H1 (cell line): ENCODE measurements at regions not wholly inside any gene's neighbourhood (a gene's known extent, or its start where the extent isn't known, plus 50 kb on each side); places are given as distances from the start of the nearest gene placed in this dataset.

Experiments used
- CTCF ChIA-PET: fragments of 300-600 bp; sonication (Branson Sonifier 250); formaldehyde crosslinking; loops from one replicate; lab custom pipeline; 2021; ENCODE audit not compliant: partially characterized antibody; lab: Charles Lee
- POLR2A ChIA-PET: fragments of 300-600 bp; sonication (Branson Sonifier 250); formaldehyde crosslinking; loops from one replicate; lab custom pipeline; 2021; ENCODE audit warnings: inconsistent platforms; ENCODE audit not compliant: partially characterized antibody; lab: Charles Lee
- DNase-seq, 2 experiments: peaks; one replicate each; pipeline versions ENCODE4 v3.0.0 to v3.0.0-alpha.2; 2010 to 2022; ENCODE audit warnings: low spot score in 2 of 2, low read depth in 1 of 2, mixed read lengths in 1 of 2
- FAIRE-seq: peaks from 2 replicates; lab custom pipeline; 2011; peaks lifted over from hg19 to GRCh38; lab: Jason Lieb, UNC
- H2AFZ ChIP-seq: 2 replicates; pipeline ENCODE4 v1.8.1; 2012; ENCODE audit warnings: low read length, inconsistent platforms
- H2AK5ac ChIP-seq: 2 replicates; pipeline ENCODE4 v1.6.1; 2013; ENCODE audit warnings: low read depth, low read length
- H2BK120ac ChIP-seq: replicated peaks from 2 replicates; pipeline ENCODE3; 2013; ENCODE audit warnings: low read depth, low read length, inconsistent platforms
- H2BK12ac ChIP-seq: 2 replicates; pipeline ENCODE4 v1.6.1; 2013; ENCODE audit warnings: low read depth, low read length
- H2BK15ac ChIP-seq: 2 replicates; pipeline ENCODE4 v1.6.1; 2013; ENCODE audit warnings: low read length
- H2BK20ac ChIP-seq: 2 replicates; pipeline ENCODE4 v1.6.1; 2013; ENCODE audit warnings: low read length
- H2BK5ac ChIP-seq: 2 replicates; pipeline ENCODE4 v1.6.1; 2013; ENCODE audit warnings: low read depth, low read length
- H3K14ac ChIP-seq: 2 replicates; pipeline ENCODE4 v1.6.1; 2013; ENCODE audit warnings: inconsistent platforms; ENCODE audit not compliant: insufficient read length
- H3K18ac ChIP-seq: 2 replicates; pipeline ENCODE4 v1.6.1; 2013; ENCODE audit warnings: low read length; ENCODE audit errors: extremely low read depth
- H3K23ac ChIP-seq: 2 replicates; pipeline ENCODE4 v1.6.1; 2013; ENCODE audit warnings: inconsistent platforms; ENCODE audit not compliant: insufficient read length
- H3K23me2 ChIP-seq: 2 replicates; pipeline ENCODE4 v1.6.1; 2013; ENCODE audit warnings: low read depth, low read length
- H3K27ac ChIP-seq: 2 replicates; pipeline ENCODE4 v1.6.1; 2011; ENCODE audit warnings: low read depth, low read length, inconsistent platforms
- H3K27me3 ChIP-seq, 4 experiments: replicated peaks in 1 of 4; 1 replicate in 1 of 4; 2 replicates in 3 of 4; pipeline versions ENCODE4 v1.6.1 to v1.8.1; 2011 to 2013; ENCODE audit warnings: low read length in 3 of 4, mild to moderate bottlenecking in 3 of 4, inconsistent platforms in 2 of 4, mixed read lengths in 2 of 4, moderate library complexity in 1 of 4; ENCODE audit not compliant: control insufficient read depth in 3 of 4, insufficient read depth in 3 of 4; ENCODE audit errors: extremely low read depth in 1 of 4
- H3K36me3 ChIP-seq, 4 experiments: 2 replicates each; pipeline versions ENCODE4 v1.6.1 to v1.8.1; 2011 to 2013; ENCODE audit warnings: mild to moderate bottlenecking in 4 of 4, low read length in 3 of 4, moderate library complexity in 2 of 4, control low read depth in 1 of 4, inconsistent platforms in 1 of 4; ENCODE audit not compliant: insufficient read depth in 4 of 4, control insufficient read depth in 2 of 4
- H3K4ac ChIP-seq: replicated peaks from 2 replicates; pipeline ENCODE3; 2013; ENCODE audit warnings: low read length, low read depth, mixed read lengths, inconsistent platforms; ENCODE audit not compliant: insufficient read length
- H3K4me1 ChIP-seq, 4 experiments: replicated peaks in 1 of 4; 1 replicate in 1 of 4; 2 replicates in 3 of 4; pipeline versions ENCODE4 v1.6.1 to v1.8.1; 2011 to 2013; ENCODE audit warnings: low read length in 3 of 4, inconsistent platforms in 2 of 4, mixed read lengths in 1 of 4; ENCODE audit not compliant: insufficient read depth in 4 of 4, control insufficient read depth in 3 of 4
- H3K4me2 ChIP-seq, 2 experiments: 2 replicates each; pipeline versions ENCODE4 v1.6.1 to v1.8.1; 2011 to 2013; ENCODE audit warnings: low read depth in 2 of 2, low read length in 2 of 2, control low read depth in 1 of 2, inconsistent platforms in 1 of 2, mild to moderate bottlenecking in 1 of 2; ENCODE audit not compliant: insufficient read depth in 1 of 2
- H3K4me3 ChIP-seq, 4 experiments: fragments of 200-600, 300-600 bp in 1 of 4; sonication (generic), shearing (Covaris generic), sonication (Bioruptor Twin) in 1 of 4; 2 replicates each; pipeline versions ENCODE4 v1.5.1 to v1.8.1; 2011 to 2016; ENCODE audit warnings: low read length in 4 of 4, low read depth in 3 of 4, control low read depth in 2 of 4, inconsistent platforms in 2 of 4, mild to moderate bottlenecking in 2 of 4, mixed read lengths in 1 of 4, moderate library complexity in 1 of 4; ENCODE audit not compliant: insufficient read depth in 2 of 4; ENCODE audit errors: extremely low read depth in 1 of 4
- H3K56ac ChIP-seq: replicated peaks from 2 replicates; pipeline ENCODE3; 2013; ENCODE audit warnings: low read depth, mild to moderate bottlenecking, mixed read lengths, low read length, inconsistent platforms; ENCODE audit not compliant: insufficient read length
- H3K79me1 ChIP-seq: 2 replicates; pipeline ENCODE4 v1.6.1; 2013; ENCODE audit warnings: low read depth, low read length, control low read depth
- H3K79me2 ChIP-seq, 2 experiments: 2 replicates each; pipeline versions ENCODE4 v1.6.1 to v1.8.1; 2012 to 2013; ENCODE audit warnings: low read length in 2 of 2, mild to moderate bottlenecking in 2 of 2, inconsistent platforms in 1 of 2; ENCODE audit not compliant: insufficient read depth in 2 of 2, control insufficient read depth in 1 of 2
- H3K9ac ChIP-seq, 4 experiments: replicated peaks in 1 of 4; 1 replicate in 1 of 4; 2 replicates in 3 of 4; pipeline versions ENCODE4 v1.6.1 to v1.8.1; 2011 to 2013; ENCODE audit warnings: low read depth in 3 of 4, low read length in 3 of 4, control low read depth in 2 of 4, mild to moderate bottlenecking in 2 of 4, moderate library complexity in 2 of 4, inconsistent platforms in 1 of 4; ENCODE audit errors: extremely low read depth in 1 of 4
- H3K9me3 ChIP-seq, 2 experiments: 2 replicates each; pipeline versions ENCODE4 v1.6.1 to v1.8.1; 2012 to 2013; ENCODE audit warnings: mild to moderate bottlenecking in 2 of 2, moderate library complexity in 2 of 2, control low read depth in 1 of 2, inconsistent platforms in 1 of 2, low read depth in 1 of 2, low read length in 1 of 2, mixed read lengths in 1 of 2; ENCODE audit not compliant: insufficient read depth in 2 of 2
- H4K20me1 ChIP-seq, 2 experiments: replicated peaks in 1 of 2; 2 replicates each; pipeline versions ENCODE3 to v1.8.1; 2011 to 2013; ENCODE audit warnings: inconsistent platforms in 2 of 2, low read length in 2 of 2, mild to moderate bottlenecking in 1 of 2; ENCODE audit not compliant: insufficient read depth in 2 of 2, control insufficient read depth in 1 of 2
- H4K5ac ChIP-seq: 2 replicates; pipeline ENCODE4 v1.6.1; 2013; ENCODE audit warnings: low read length, low read depth, mixed read lengths, inconsistent platforms; ENCODE audit not compliant: insufficient read length
- H4K8ac ChIP-seq: 2 replicates; pipeline ENCODE4 v1.8.0; 2013; ENCODE audit warnings: mild to moderate bottlenecking, moderate library complexity, low read length, inconsistent platforms; ENCODE audit not compliant: insufficient read depth; ENCODE audit errors: extremely low read depth
- H4K91ac ChIP-seq: replicated peaks from 2 replicates; pipeline ENCODE3; 2013; ENCODE audit warnings: low read length, mixed read lengths, inconsistent platforms; ENCODE audit not compliant: insufficient read length
- TEAD4 ChIP-seq: IDR thresholded peaks from 2 replicates; pipeline ENCODE4 v1.6.1; 2012; ENCODE audit warnings: low read depth, low read length, inconsistent platforms, mixed read lengths
- WGBS, 2 experiments: shearing (Covaris generic) in 1 of 2; methylation state at CpG; one replicate each; pipeline versions ENCODE4 v1.1.6 to v1.1.7; 2013 to 2015; ENCODE audit warnings: low lambda C conversion rate in 2 of 2, mixed read lengths in 2 of 2, inconsistent platforms in 1 of 2, low coverage in 1 of 2, missing lambda C conversion rate in 1 of 2; ENCODE audit not compliant: insufficient replicate concordance in 2 of 2, insufficient coverage in 1 of 2, insufficient read length in 1 of 2; ENCODE audit errors: extremely low coverage in 1 of 2, missing lambda C conversion rate in 1 of 2; 5-methylcytosine and 5-hydroxymethylcytosine counted together

- POLR2A ChIA-PET = no interaction called here
- no peak overlapping the region for H3K27ac ChIP-seq
These were observed 383.2 kb upstream of the ATP2B1 start for GRCh38 chr12:90091809-90092208.

More at GRCh38 chr12:90091809-90092208, 383.2 kb upstream of the ATP2B1 start:
- no peak overlapping the region for H3K14ac ChIP-seq
- H4K8ac ChIP-seq = no peak overlapping the region
- CTCF ChIA-PET = interaction anchor here (0.5 to 1.1 kb wide), 4 partner anchors 9 to 490 kb away, joined by 3 read pairs; no protein-coding TSS in a partner anchor
- H3K9ac ChIP-seq = no peak overlapping the region
- no peak overlapping the region for H2AFZ ChIP-seq
- no peak overlapping the region for H4K91ac ChIP-seq
- no peaks in the 10 kb centered on the region for H3K9me3 ChIP-seq
- H3K23ac ChIP-seq = no peak overlapping the region
- no peak overlapping the region for H3K4me2 ChIP-seq
- no peak overlapping the region for H3K56ac ChIP-seq
- no peaks in the 10 kb centered on the region for H3K36me3 ChIP-seq
- no peak overlapping the region for H2BK20ac ChIP-seq
- no peaks in the 10 kb centered on the region for H3K23me2 ChIP-seq
- no peak overlapping the region for H2AK5ac ChIP-seq
- TF ChIP-seq TEAD4 = no peak
- H3K79me1 ChIP-seq = no peaks in the 10 kb centered on the region
- no peak overlapping the region for H2BK5ac ChIP-seq
- no peak overlapping the region for H3K4ac ChIP-seq
- H3K27me3 ChIP-seq = no peaks in the 10 kb centered on the region
- no peaks in the 10 kb centered on the region for H3K79me2 ChIP-seq
- WGBS, 2 experiments = 74% methylated on average over 3 of the region's 3 CpGs; no CpG with 5 or more reads in 1 of the 2 experiments
- H2BK120ac ChIP-seq = no peak overlapping the region
- FAIRE-seq (no peak), DNase-seq (no peak)
- no peak overlapping the region for H2BK12ac ChIP-seq
- H4K20me1 ChIP-seq = no peaks in the 10 kb centered on the region
- no peak overlapping the region for H4K5ac ChIP-seq
- H2BK15ac ChIP-seq = no peak overlapping the region
- H3K4me3 ChIP-seq = no peak overlapping the region
- no peak overlapping the region for H3K18ac ChIP-seq
- H3K4me1 ChIP-seq = peaks cover 0 to 4% (median 2%) of the 10 kb centered on the region in 4 experiments; a peak in 2 of 7 replicates
